ENCODE measurements at regions not wholly inside any gene's neighbourhood (a gene's known extent, or its start where the extent isn't known, plus 50 kb on each side); places are given as distances from the start of the nearest gene placed in this dataset.

DNA sequence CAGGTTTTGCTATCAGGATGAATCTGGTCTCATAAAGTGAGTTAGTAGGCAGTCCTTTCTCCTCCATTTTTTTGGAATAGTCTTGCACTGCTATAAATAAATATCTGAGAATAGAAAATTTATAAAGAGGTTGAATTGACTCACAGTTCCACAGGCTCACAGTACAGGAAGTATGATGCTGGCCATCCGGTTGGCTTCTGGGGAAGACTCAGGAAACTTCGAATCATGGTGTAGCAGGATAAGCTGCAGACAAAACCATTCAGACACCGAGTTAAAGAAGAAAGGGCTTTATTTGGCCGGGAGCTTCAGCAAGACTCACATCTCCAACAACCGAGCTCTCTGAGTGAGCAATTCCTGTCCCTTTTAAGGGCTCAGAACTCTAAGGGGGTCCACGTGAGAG, 348.2 kb downstream of the KCTD8 start:
- WGBS, 2 experiments (ENCODE audit: insufficient coverage in 1 of 2, insufficient read length in 1 of 2) = 91 to 100% methylated on average over 4 to 6 of the region's 6 CpGs

GRCh38 chr4:44118971-44119680, 329.5 kb downstream of the KCTD8 start:
- Histone ChIP-seq H3K4me1 (ENCODE audit: control insufficient read depth, insufficient read depth, low read length) (peaks cover 6% of the 10 kb centered on the region), H3K27ac (ENCODE audit: low read depth, low read length) (no peak overlapping the region), H3K4me3 (ENCODE audit: low read length) (no peak overlapping the region), H3K9ac (ENCODE audit: extremely low read depth, low read length, poor library complexity, severe bottlenecking) (no peak overlapping the region), H3K36me3 (ENCODE audit: control insufficient read depth, insufficient read depth, low read length) (no peaks in the 10 kb centered on the region), H3K27me3 (ENCODE audit: control insufficient read depth, insufficient read depth, low read length, poor library complexity, severe bottlenecking) (no peaks in the 10 kb centered on the region), H3K9me3 (ENCODE audit: control insufficient read depth, low read length) (no peaks in the 10 kb centered on the region)
- no peak overlapping the region for H3K4me3 Mint-ChIP-seq
- H3K4me1 Mint-ChIP-seq = peaks cover 4% of the 10 kb centered on the region
- no peak for TF ChIP-seq CTCF (conservative IDR thresholded peaks at IDR 0.05)
- peaks cover 3% of the 10 kb centered on the region for H3K9me3 Mint-ChIP-seq
- H3K27me3 Mint-ChIP-seq (ENCODE audit: insufficient read depth) = no peaks in the 10 kb centered on the region
- H3K27ac Mint-ChIP-seq = no peak overlapping the region
- DNase-seq = no peak
- 81 to 93% methylated on average over 3 of the region's 3 CpGs for WGBS, 2 experiments (ENCODE audit: insufficient coverage in 1 of 2, insufficient read length in 1 of 2)
- no peaks in the 10 kb centered on the region for H3K36me3 Mint-ChIP-seq (ENCODE audit: low read depth)

More for the DNA sequence above, 348.2 kb downstream of the KCTD8 start:
- H3K4me3 Mint-ChIP-seq = no peak overlapping the region
- no peaks in the 10 kb centered on the region for H3K4me1 ChIP-seq (ENCODE audit: control insufficient read depth, insufficient read depth, low read length)
- no peaks in the 10 kb centered on the region for H3K27me3 Mint-ChIP-seq (ENCODE audit: insufficient read depth)
- no peak overlapping the region for H3K4me3 ChIP-seq (ENCODE audit: low read length)
- H3K36me3 Mint-ChIP-seq (ENCODE audit: low read depth) = peaks cover 2% of the 10 kb centered on the region
- no peak for DNase-seq
- peaks cover 13% of the 10 kb centered on the region for H3K9me3 Mint-ChIP-seq
- peaks cover 8% of the 10 kb centered on the region for H3K9me3 ChIP-seq (ENCODE audit: control insufficient read depth, low read length)
- no peak overlapping the region for H3K27ac ChIP-seq (ENCODE audit: low read depth, low read length)
- H3K27ac Mint-ChIP-seq = no peak overlapping the region
- no peak for TF ChIP-seq CTCF (conservative IDR thresholded peaks at IDR 0.05)
- no peak overlapping the region for H3K9ac ChIP-seq (ENCODE audit: extremely low read depth, low read length, poor library complexity, severe bottlenecking)
- no peaks in the 10 kb centered on the region for H3K36me3 ChIP-seq (ENCODE audit: control insufficient read depth, insufficient read depth, low read length)
- peaks cover 2% of the 10 kb centered on the region for H3K4me1 Mint-ChIP-seq
- H3K27me3 ChIP-seq (ENCODE audit: control insufficient read depth, insufficient read depth, low read length, poor library complexity, severe bottlenecking) = no peaks in the 10 kb centered on the region

GRCh38 chr4:44120646-44121045, 328.0 kb downstream of the KCTD8 start:
- 90 to 100% methylated on average over 1 to 2 of the region's 2 CpGs for WGBS, 2 experiments (ENCODE audit: insufficient coverage in 1 of 2, insufficient read length in 1 of 2)
- Mint-ChIP-seq H3K9me3 (peaks cover 3% of the 10 kb centered on the region), H3K4me3 (no peak overlapping the region), H3K4me1 (peaks cover 4% of the 10 kb centered on the region), H3K36me3 (ENCODE audit: low read depth) (no peaks in the 10 kb centered on the region), H3K27me3 (ENCODE audit: insufficient read depth) (no peaks in the 10 kb centered on the region), H3K27ac (no peak overlapping the region)
- H3K27me3 ChIP-seq (ENCODE audit: control insufficient read depth, insufficient read depth, low read length, poor library complexity, severe bottlenecking) = no peaks in the 10 kb centered on the region
- no peak overlapping the region for H3K27ac ChIP-seq (ENCODE audit: low read depth, low read length)
- H3K9ac ChIP-seq (ENCODE audit: extremely low read depth, low read length, poor library complexity, severe bottlenecking) = no peak overlapping the region
- no peak for TF ChIP-seq CTCF (conservative IDR thresholded peaks at IDR 0.05)
- no peak overlapping the region for H3K4me3 ChIP-seq (ENCODE audit: low read length)
- no peaks in the 10 kb centered on the region for H3K9me3 ChIP-seq (ENCODE audit: control insufficient read depth, low read length)
- no peak for DNase-seq
- peaks cover 6% of the 10 kb centered on the region for H3K4me1 ChIP-seq (ENCODE audit: control insufficient read depth, insufficient read depth, low read length)
- no peaks in the 10 kb centered on the region for H3K36me3 ChIP-seq (ENCODE audit: control insufficient read depth, insufficient read depth, low read length)

All from endodermal cell (in vitro differentiated cells).